Fibroblast of skin of scalp (primary cell): ENCODE measurements at regions not wholly inside any gene's neighbourhood (a gene's known extent, or its start where the extent isn't known, plus 50 kb on each side); places are given as distances from the start of the nearest gene placed in this dataset.
A peak's percentile ranks its signal among the peaks of the same experiment; 100 is the strongest.
"Not testable (repeated sequence)": the region's sequence is repeated elsewhere in the genome, so short reads cannot be mapped to it uniquely, and the experiment has no call there.

Experiments
- DNase-seq: peaks from one replicate; pipeline ENCODE4 v3.0.0-alpha.2; 2013

- DNase-seq, result peak; percentile 28
Measured at GRCh38 chr9:75197561-75197960, 109.2 kb downstream of the OSTF1 start.

GRCh38 chr9:75198436-75198835, 110.1 kb downstream of the OSTF1 start:
- DNase-seq, result no peak

- peak; percentile 37 for DNase-seq
Measured at GRCh38 chr9:75200892-75201470, 112.7 kb downstream of the OSTF1 start.

GRCh38 chr9:75201480-75202209, 113.3 kb downstream of the OSTF1 start:
- DNase-seq, result no peak

- DNase-seq, result not testable (repeated sequence)
Measured at GRCh38 chr9:75207997-75208396, 119.7 kb downstream of the OSTF1 start.

GRCh38 chr9:75210215-75210614, 121.9 kb downstream of the OSTF1 start:
- no peak for DNase-seq

- no peak for DNase-seq
Measured at GRCh38 chr9:75213765-75214164, 125.5 kb downstream of the OSTF1 start.

GRCh38 chr9:75226403-75227139, 138.3 kb downstream of the OSTF1 start:
- no peak for DNase-seq

- DNase-seq, result no peak
Measured at GRCh38 chr9:75228893-75229292, 140.6 kb downstream of the OSTF1 start.

GRCh38 chr9:75229605-75230332, 141.5 kb downstream of the OSTF1 start:
- DNase-seq, result no peak

- DNase-seq, result no peak
Measured at GRCh38 chr9:75230469-75230868, 142.2 kb downstream of the OSTF1 start.

- no peak for DNase-seq
Measured at GRCh38 chr9:75231167-75231566, 142.9 kb downstream of the OSTF1 start.

GRCh38 chr9:75233011-75233410, 144.7 kb downstream of the OSTF1 start:
- no peak for DNase-seq

- no peak for DNase-seq
Measured at GRCh38 chr9:75235632-75236031, 147.3 kb downstream of the OSTF1 start.

GRCh38 chr9:75238311-75238976, 150.1 kb downstream of the OSTF1 start:
- peak; percentile 45 for DNase-seq

- DNase-seq, result no peak
Measured at GRCh38 chr9:75239176-75239575, 150.9 kb downstream of the OSTF1 start.

- no peak for DNase-seq
Measured at GRCh38 chr9:75242426-75242825, 154.1 kb downstream of the OSTF1 start.

GRCh38 chr9:75246949-75247348, 158.6 kb downstream of the OSTF1 start:
- no peak for DNase-seq

- DNase-seq, result peak; percentile 53
Measured at GRCh38 chr9:75265525-75265972, 177.2 kb downstream of the OSTF1 start.

GRCh38 chr9:75269197-75269596, 180.9 kb downstream of the OSTF1 start:
- DNase-seq, result no peak

GRCh38 chr9:75273055-75273454, 184.7 kb downstream of the OSTF1 start:
- not testable (repeated sequence) for DNase-seq

GRCh38 chr9:75274781-75275180, 186.5 kb downstream of the OSTF1 start:
- no peak for DNase-seq
